GM20000 (cell line): ENCODE measurements at regions not wholly inside any gene's neighbourhood (a gene's known extent, or its start where the extent isn't known, plus 50 kb on each side); places are given as distances from the start of the nearest gene placed in this dataset.
"Not testable (repeated sequence)": the region's sequence is repeated elsewhere in the genome, so short reads cannot be mapped to it uniquely, and the experiment has no call there.

Experiments used
- DNase-seq: peaks from one replicate; pipeline ENCODE4 v3.0.0; 2012; ENCODE audit warnings: low spot score
- TF ChIP-seq, protein P1 (sequence below): IDR thresholded peaks from 2 replicates; pipeline ENCODE4 v1.5.1; 2012; ENCODE audit warnings: mild to moderate bottlenecking, control low read depth; ENCODE audit errors: extremely low read depth, missing control alignments

DNA sequence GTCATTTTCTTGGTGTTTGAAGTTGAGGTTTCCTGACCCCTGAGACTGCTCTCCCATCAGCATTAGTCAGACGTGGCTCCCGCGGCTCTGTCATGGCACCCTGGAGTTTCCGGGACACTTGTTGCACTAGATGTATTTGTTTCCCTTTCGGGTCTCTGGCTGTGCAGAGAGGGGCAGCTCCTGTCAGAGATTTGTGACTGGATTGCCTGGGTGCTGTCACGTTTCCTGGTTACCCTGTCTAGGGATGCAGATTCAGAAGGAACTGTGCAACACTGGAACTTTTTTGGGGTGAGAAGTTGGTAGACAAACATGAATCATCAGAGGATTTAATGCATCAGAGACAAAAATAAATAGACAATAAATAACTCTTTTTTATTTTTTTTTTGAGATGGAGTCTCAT, 431.8 kb upstream of the MAN1A1 start:
- TF ChIP-seq, protein P1, sequence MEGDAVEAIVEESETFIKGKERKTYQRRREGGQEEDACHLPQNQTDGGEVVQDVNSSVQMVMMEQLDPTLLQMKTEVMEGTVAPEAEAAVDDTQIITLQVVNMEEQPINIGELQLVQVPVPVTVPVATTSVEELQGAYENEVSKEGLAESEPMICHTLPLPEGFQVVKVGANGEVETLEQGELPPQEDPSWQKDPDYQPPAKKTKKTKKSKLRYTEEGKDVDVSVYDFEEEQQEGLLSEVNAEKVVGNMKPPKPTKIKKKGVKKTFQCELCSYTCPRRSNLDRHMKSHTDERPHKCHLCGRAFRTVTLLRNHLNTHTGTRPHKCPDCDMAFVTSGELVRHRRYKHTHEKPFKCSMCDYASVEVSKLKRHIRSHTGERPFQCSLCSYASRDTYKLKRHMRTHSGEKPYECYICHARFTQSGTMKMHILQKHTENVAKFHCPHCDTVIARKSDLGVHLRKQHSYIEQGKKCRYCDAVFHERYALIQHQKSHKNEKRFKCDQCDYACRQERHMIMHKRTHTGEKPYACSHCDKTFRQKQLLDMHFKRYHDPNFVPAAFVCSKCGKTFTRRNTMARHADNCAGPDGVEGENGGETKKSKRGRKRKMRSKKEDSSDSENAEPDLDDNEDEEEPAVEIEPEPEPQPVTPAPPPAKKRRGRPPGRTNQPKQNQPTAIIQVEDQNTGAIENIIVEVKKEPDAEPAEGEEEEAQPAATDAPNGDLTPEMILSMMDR = no peak
- no peak for DNase-seq

DNA sequence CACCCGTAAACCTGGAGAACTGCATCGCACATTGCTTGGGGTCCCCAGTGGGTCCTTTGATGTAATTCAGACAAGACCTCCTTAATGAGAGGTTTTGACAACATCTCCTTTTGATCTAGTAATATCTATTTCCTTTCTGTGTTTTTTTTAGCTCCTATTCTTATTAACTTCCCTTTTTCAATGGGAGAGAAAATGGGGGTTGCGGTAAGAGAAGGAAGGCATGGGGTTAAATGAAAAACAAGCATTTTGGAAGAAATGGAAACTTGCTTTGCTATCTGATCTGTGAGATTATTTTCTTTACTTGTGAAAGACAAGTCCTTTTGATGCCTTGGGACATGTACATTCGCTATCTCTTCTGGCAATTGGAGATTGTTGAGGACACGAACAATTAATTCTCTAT, 418.6 kb upstream of the MAN1A1 start:
- DNase-seq = no peak
- TF ChIP-seq, protein P1 = no peak

DNA sequence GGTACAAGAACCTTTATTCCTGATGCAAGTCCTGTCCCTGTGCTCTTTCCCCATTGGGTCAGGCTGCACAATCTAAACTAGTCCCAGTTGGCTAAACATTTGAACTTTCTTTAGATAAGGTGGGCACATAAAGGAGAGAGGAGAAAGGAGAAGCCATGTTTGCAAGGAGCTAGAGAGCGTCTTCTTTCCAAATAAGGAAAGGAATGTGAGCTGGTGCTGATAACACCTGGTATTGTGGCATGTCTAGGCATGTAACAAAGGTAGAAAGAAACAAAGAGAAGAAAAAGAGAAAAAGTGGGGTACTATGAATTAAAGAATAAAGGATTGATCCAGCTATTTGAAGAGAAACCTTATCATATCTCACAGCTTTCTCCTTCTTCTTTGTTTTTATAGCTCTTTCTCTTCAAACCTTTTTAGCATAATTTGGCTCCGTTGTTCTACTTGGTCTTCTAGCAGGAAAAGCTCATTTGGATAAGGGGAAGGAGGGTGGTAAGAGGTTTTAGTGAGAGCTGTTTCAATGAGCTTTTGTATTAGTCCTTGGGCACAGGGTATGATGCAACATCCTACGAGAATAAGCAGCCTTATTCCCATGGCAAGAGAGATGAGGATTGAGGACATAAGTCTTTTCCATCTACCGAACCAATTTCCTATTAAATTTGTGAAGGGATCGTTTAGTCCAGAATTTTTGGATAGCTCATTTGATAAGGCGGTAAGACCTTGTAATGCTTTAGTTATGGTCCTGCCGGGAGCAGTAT, 415.5 kb upstream of the MAN1A1 start:
- DNase-seq = no peak
- TF ChIP-seq, protein P1 = no peak

DNA sequence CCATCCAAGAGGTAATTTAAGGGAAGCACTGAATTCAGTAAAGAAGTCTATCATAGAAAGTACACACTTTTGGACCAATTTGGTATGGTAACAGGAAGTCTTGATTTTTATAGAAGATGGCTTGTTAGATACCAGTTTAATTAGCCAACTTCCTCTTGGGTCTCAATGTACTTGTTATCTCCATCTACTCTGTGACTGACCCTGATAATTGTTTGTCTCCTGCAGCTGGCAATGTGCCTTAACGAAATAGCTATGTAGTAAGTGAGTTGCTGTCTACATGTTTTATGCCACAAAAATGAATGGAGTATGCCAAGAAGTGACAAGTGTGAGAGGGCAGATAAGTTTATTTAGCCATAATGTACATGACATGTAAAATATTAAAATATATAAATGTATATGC, 410.5 kb upstream of the MAN1A1 start:
- TF ChIP-seq, protein P1 = no peak

DNA sequence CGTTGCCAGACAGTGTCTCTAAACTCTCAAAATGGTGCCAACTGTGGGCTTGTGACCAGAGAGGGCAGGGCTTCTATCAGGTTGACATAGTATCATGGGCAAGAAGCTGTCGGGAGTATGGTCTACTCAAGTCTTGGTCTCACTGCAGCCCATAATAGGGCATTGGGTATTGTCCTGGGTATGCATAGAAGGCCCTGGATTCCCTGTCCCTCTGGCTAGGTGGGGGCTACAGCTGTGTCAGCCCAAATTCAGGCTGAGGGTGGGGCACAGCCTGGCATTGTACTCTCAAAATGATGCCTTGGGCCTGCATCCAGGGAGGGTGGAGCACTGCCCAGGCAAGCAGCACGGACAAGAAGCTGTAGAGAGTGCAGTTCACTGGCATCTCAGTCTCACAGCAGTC, 408.8 kb upstream of the MAN1A1 start:
- no peak for DNase-seq
- TF ChIP-seq, protein P1 = no peak

More for the DNA sequence above, 410.5 kb upstream of the MAN1A1 start:
- no peak for DNase-seq

DNA sequence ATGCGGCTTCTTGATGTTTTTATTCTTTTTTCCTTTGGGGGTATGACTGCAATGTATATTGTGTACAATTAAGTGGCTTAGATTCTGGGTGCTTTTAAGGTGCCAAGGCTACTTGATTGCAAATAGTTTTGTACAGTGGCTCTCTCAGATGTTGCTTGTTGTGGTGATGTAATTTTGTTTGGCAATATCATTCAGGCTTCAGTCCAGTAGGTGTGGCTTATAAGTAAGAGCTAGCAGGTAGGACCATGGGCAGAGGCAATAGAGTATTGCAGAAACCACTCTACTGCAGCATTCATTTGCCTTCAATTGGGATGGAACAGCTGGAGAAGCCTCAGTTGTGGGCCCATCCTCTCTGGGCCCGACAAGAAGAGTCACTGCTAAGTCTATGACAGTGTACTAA, 407.9 kb upstream of the MAN1A1 start:
- TF ChIP-seq, protein P1 = no peak
- no peak for DNase-seq

DNA sequence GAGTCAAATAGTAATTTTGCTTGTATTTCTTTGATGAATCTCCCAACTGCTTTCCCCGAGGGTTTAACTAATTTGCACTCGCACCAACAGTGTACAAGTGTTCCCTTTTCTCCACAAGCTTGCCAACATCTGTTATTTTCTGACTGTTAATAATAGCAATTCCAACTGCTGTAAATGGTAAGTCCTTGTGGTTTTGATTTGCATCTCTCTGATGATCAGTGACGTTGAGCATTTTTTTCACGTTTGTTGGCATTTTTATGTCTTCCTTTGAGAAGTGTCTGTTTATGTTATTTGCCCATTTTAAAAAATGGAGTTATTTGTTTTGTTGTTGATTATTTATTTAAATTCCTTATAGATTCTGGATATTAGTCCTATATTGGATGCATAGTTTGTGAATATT, 399.8 kb upstream of the MAN1A1 start:
- DNase-seq = no peak
- TF ChIP-seq, protein P1 = no peak

DNA sequence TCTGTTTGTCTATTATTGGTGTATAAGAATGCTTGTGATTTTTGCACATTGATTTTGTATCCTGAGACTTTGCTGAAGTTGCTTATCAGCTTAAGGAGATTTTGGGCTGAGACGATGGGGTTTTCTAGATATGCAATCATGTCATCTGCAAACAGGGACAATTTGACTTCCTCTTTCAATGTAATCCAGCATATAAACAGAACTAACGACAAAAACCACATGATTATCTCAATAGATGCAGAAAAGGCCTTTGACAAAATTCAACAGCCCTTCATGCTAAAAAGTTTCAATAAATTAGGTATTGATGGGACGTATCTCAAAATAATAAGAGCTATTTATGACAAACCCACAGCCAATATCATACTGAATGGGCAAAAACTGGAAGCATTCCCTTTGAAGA, 399.0 kb upstream of the MAN1A1 start:
- DNase-seq = not testable (repeated sequence)
